ENCODE measurements at regions not wholly inside any gene's neighbourhood (a gene's known extent, or its start where the extent isn't known, plus 50 kb on each side); places are given as distances from the start of the nearest gene placed in this dataset.
"Not testable (repeated sequence)": the region's sequence is repeated elsewhere in the genome, so short reads cannot be mapped to it uniquely, and the experiment has no call there.

DNA sequence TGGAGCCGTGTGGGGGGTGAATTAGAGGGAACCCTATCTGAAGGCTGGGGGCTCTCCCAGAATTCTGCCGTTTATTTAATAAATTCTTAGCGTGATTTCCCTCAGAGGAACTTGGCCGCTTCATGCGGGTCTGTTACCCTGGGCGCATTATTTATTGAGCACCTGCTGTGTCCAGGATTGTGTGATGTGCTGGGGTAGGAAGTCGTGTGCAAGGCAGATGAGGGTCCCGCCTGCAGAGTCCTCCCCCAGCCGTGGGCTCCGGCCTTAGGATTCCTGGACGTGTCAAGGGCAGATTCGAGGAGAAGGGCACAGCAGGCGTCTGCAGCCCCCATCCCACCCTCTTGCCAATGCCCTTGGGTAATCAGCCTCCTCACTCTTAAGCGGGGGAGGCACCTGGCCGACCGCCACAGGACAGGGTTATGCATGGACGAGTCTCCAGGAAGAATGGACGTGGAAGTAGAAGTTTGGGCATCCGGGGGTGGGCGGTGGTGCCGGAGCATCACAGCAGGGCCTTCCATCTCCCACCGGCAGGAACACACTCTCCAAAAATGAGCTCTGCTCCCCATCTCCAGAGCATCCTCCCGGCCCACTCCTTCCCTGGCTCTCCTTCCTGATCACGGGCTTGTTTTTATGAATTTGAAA lies 233.3 kb upstream of the C1orf174 start:
- no peak for DNase-seq (ENCODE audit: low read depth in 2 of 3, low spot score in 2 of 3)

GRCh38 chr1:4133939-4134321 lies 233.9 kb upstream of the C1orf174 start:
- DNase-seq (ENCODE audit: low read depth in 2 of 3, low spot score in 2 of 3): no peak

DNA sequence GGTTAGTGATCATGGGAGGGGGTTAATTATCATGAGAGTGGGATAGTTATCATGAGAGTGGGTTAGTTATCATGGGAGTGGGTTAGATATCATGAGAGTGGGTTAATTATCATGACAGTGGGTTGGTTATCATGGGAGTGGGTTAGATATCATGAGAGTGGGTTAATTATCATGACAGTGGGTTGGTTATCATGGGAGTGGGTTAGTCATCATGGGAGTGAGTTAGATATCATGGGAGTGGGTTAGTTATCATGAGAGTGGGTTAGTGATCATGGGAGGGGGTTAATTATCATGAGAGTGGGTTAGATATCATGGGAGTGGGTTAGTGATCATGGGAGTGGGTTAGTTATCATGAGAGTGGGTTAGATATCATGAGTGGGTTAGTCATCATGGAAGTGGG lies 235.8 kb upstream of the C1orf174 start:
- DNase-seq (ENCODE audit: low read depth in 2 of 3, low spot score in 2 of 3): not testable (repeated sequence)

- no peak for DNase-seq (ENCODE audit: low read depth in 2 of 3, low spot score in 2 of 3)
Measured at GRCh38 chr1:4137621-4138415, 237.7 kb upstream of the C1orf174 start.

DNA sequence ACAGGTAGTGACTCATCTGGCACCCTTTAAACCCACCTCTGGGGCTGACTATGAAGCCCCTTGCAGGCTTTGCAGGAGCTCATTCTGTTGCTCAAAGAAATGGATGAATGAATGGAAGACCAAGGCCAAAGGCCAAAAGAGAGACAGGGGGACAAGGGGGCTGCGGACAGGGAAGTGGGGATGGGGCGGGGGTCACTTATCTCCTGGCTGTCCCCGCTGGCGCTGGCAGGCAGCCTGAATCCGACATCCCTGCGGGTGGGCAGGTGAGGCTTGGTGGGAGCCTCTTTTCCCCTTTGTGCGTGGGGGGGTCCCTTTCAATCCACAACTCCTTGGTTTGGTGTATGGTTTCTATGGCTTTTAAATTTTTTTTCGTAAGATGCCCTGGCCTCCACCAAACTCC lies 239.6 kb upstream of the C1orf174 start:
- DNase-seq (ENCODE audit: low read depth in 2 of 3, low spot score in 2 of 3): no peak

DNA sequence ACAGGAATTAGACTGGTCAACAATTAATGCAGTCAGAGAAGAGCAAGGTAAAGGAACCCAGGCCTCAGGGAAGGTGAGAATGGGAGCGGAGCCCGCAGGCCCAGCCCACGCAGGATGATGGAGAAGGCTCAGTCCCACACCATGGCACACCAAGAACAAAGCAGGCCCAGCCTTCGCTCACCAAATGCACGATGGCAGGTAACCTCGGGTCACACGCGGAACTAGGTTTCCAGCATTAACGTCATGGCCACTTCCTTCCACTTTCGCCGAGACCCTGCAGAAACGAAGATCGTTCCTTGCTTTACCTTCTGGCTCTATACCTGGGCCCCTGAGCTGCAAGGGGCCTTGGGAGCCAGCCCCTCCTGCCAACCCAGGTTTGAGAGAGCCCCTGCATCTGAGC lies 240.2 kb upstream of the C1orf174 start:
- DNase-seq (ENCODE audit: low read depth in 2 of 3, low spot score in 2 of 3): no peak

GRCh38 chr1:4140821-4141220 lies 240.7 kb upstream of the C1orf174 start:
- no peak for DNase-seq (ENCODE audit: low read depth in 2 of 3, low spot score in 2 of 3)

GRCh38 chr1:4144349-4144971 lies 244.4 kb upstream of the C1orf174 start:
- no peak for DNase-seq (ENCODE audit: low read depth in 2 of 3, low spot score in 2 of 3)

GRCh38 chr1:4146101-4146500 lies 246.0 kb upstream of the C1orf174 start:
- no peak for DNase-seq (ENCODE audit: low read depth in 2 of 3, low spot score in 2 of 3)

DNA sequence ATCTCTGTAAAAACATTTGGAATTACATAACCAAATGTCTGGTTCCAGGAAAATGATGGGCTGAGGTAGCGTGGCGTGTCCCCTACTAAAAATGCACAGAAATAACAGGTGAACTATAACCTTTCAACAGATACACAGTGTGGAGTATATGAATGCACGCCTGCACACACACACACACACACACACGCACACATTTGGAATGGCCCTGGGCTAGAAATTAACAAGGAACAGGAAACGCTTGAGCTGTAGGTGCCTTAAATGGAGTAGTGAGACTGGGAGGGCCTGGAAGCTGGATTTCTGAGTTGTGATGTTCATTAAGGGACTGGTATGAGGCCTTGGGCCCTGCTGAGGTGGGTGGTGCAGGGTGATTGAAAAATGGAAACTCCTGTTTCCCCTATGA lies 246.5 kb upstream of the C1orf174 start:
- no peak for DNase-seq (ENCODE audit: low read depth in 2 of 3, low spot score in 2 of 3)

GRCh38 chr1:4147509-4147908 lies 247.4 kb upstream of the C1orf174 start:
- DNase-seq (ENCODE audit: low read depth in 2 of 3, low spot score in 2 of 3): no peak

DNA sequence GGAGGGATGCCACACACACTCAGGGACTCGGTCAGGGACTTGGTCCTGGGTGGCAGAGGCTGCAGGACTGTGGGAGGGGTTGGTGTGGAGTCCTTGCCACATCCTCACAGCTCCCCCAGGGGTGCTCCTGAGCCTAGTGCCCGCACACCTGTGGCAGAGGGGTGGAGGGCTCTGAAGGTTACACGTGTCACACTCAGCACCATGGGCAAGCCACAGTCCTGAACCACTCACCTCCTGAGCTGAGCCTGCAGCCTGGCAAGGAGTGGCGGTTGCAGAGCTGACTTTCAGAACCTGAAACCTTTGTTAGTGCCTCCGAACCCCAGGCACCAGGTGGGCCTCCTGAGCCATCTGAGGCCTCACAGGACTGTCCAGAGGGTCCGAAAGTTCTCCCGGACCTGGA lies 249.2 kb upstream of the C1orf174 start:
- DNase-seq (ENCODE audit: low read depth in 2 of 3, low spot score in 2 of 3): no peak

GRCh38 chr1:4149831-4150230 lies 249.8 kb upstream of the C1orf174 start:
- DNase-seq (ENCODE audit: low read depth in 2 of 3, low spot score in 2 of 3): no peak

- DNase-seq (ENCODE audit: low read depth in 2 of 3, low spot score in 2 of 3): no peak
Measured at GRCh38 chr1:4150262-4150661, 250.2 kb upstream of the C1orf174 start.

- DNase-seq (ENCODE audit: low read depth in 2 of 3, low spot score in 2 of 3): no peak
Measured at GRCh38 chr1:4152266-4152665, 252.2 kb upstream of the C1orf174 start.

GRCh38 chr1:4153571-4153970 lies 253.5 kb upstream of the C1orf174 start:
- DNase-seq (ENCODE audit: low read depth in 2 of 3, low spot score in 2 of 3): no peak

- DNase-seq (ENCODE audit: low read depth in 2 of 3, low spot score in 2 of 3): no peak
Measured at GRCh38 chr1:4156241-4156973, 256.3 kb upstream of the C1orf174 start.

DNA sequence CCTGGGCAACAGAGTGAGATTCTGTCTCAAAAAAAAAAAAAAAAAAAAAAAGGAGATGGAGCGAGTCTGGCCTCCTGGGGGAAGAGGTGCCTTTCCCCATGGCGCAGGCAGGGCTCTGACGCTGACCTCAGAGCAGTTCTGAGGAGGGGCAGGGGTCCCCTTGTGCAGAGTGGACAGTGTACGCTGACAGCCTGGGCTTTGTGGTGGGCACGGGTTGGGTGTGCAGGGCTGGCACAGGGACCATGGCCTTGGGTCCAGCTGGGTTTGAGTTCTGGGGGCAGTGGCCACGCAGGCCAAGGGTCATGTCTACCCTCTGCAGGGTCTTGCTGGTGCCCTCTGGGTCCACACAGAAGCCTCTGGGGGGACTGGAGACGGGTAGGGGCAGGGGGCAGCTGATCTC lies 260.1 kb upstream of the C1orf174 start:
- no peak for DNase-seq (ENCODE audit: low read depth in 2 of 3, low spot score in 2 of 3)

- DNase-seq (ENCODE audit: low read depth in 2 of 3, low spot score in 2 of 3): no peak
Measured at GRCh38 chr1:4161366-4162006, 261.4 kb upstream of the C1orf174 start.

DNA sequence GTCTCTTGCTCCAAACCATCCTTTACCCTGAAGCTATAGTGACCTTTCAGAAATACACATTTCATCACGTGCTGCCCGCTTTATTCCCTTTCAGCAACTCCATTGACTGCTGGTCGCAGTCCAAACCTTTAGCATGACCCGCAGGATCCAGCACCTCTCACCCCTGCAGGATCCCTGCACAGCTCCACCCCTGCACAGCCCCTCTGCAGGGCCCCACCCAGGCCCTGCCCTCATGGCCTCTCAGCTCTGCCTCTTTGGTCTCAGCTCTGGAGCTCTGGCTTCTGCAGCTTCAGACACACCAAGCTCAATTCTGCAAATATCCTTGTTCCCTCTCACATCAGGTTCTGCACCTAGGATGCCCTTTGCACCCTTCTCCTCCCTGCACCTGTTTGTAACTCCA lies 264.9 kb upstream of the C1orf174 start:
- DNase-seq (ENCODE audit: low read depth in 2 of 3, low spot score in 2 of 3): no peak

- no peak for DNase-seq (ENCODE audit: low read depth in 2 of 3, low spot score in 2 of 3)
Measured at GRCh38 chr1:4165686-4166300, 265.7 kb upstream of the C1orf174 start.
